ENCODE measurements at regions not wholly inside any gene's neighbourhood (a gene's known extent, or its start where the extent isn't known, plus 50 kb on each side); places are given as distances from the start of the nearest gene placed in this dataset.

GRCh38 chr14:42911642-42912041, 1305.0 kb downstream of the LRFN5 start:
- no peak overlapping the region for H3K9ac ChIP-seq (replicated peaks; ENCODE audit: extremely low read depth, insufficient read depth, low read length)
- no peak overlapping the region for H3K27ac ChIP-seq (ENCODE audit: insufficient read depth, low read depth, low read length)
- H3K4me2 ChIP-seq (ENCODE audit: insufficient read depth, low read length): no peak overlapping the region
- dilution Hi-C loops (cut with MboI; ENCODE audit: extremely low pct_ligation_motif_present, low sequenced_read_pairs): no loop called here
- H3K4me1 ChIP-seq (ENCODE audit: control insufficient read depth, extremely low read depth, insufficient read depth, low read length): no peaks in the 10 kb centered on the region
- H3K36me3 ChIP-seq (ENCODE audit: control insufficient read depth in 2 of 2, extremely low read depth in 1 of 2, insufficient read depth in 2 of 2, low read length in 2 of 2): no peaks in the 10 kb centered on the region
- ChIA-PET CTCF (no interaction called here), POLR2A (no interaction called here)
- H3K9me1 ChIP-seq (replicated peaks; ENCODE audit: control insufficient read depth, extremely low read depth, insufficient read depth, low read length): no peaks in the 10 kb centered on the region
- H3K9me3 ChIP-seq (replicated peaks; ENCODE audit: control insufficient read depth, insufficient read depth, low read length): no peaks in the 10 kb centered on the region
- no TSS peak for BruUV-seq (replicated peaks)
- no peaks in the 10 kb centered on the region for H3K79me2 ChIP-seq (ENCODE audit: control insufficient read depth, insufficient read depth, low read length)
- intact Hi-C loops (cut with micrococcal nuclease): no loop called here
- no peaks in the 10 kb centered on the region for H4K20me1 ChIP-seq (replicated peaks; ENCODE audit: control insufficient read depth, extremely low read depth, insufficient read depth, low read length)
- FAIRE-seq (no peak), DNase-seq (ENCODE audit: low read depth, low spot score) (no peak)
- no peak overlapping the region for H2AFZ ChIP-seq (ENCODE audit: low read depth, low read length)
- H3K4me3 ChIP-seq (replicated peaks in 1 of 3; ENCODE audit: insufficient read depth in 1 of 3, low read depth in 1 of 3, low read length in 3 of 3): no peak overlapping the region
- H3K27me3 ChIP-seq (ENCODE audit: control insufficient read depth in 2 of 2, insufficient read depth in 2 of 2, low read length in 2 of 2): no peaks in the 10 kb centered on the region
- TF ChIP-seq MAX (IDR thresholded peaks at IDR 0.05; ENCODE audit: insufficient read depth, insufficient read length): no peak
- TF ChIP-seq POLR2A (IDR thresholded peaks at IDR 0.05; ENCODE audit: low read depth, low read length): no peak
- no peak for TF ChIP-seq FOS (IDR thresholded peaks at IDR 0.05; ENCODE audit: borderline replicate concordance, insufficient read depth, low read length)
- no peak for TF ChIP-seq POLR2AphosphoS5 (IDR thresholded peaks at IDR 0.05; ENCODE audit: insufficient read depth, low read depth, low read length)
- no peak for TF ChIP-seq CTCF (IDR thresholded peaks at IDR 0.05; ENCODE audit: extremely low read depth in 1 of 2, insufficient read depth in 1 of 2, low read depth in 1 of 2, low read length in 2 of 2)
- no peak for TF ChIP-seq JUN (IDR thresholded peaks at IDR 0.05; ENCODE audit: borderline replicate concordance, insufficient read depth, insufficient read length, low read depth)
- no peak for TF ChIP-seq EZH2 (IDR thresholded peaks at IDR 0.05; ENCODE audit: borderline replicate concordance, low read depth, low read length, severe bottlenecking)
- TF ChIP-seq MYC (IDR thresholded peaks at IDR 0.05; ENCODE audit: low read depth, low read length): no peak
- no peak for TF ChIP-seq GATA2 (IDR thresholded peaks at IDR 0.05; ENCODE audit: insufficient read depth, insufficient read length, low read depth, low read length)

Data from endothelial cell of umbilical vein (primary cell).